GM23338 (cell line): ENCODE measurements at regions not wholly inside any gene's neighbourhood (a gene's known extent, or its start where the extent isn't known, plus 50 kb on each side); places are given as distances from the start of the nearest gene placed in this dataset.

Source experiments
- EZH2 ChIP-seq: fragments of 200-600 bp; sonication (generic); IDR thresholded peaks from one replicate; pipeline ENCODE4 v1.8.0; 2017; ENCODE audit warnings: antibody characterized with exemption, mild to moderate bottlenecking, low read depth; ENCODE audit not compliant: unreplicated experiment
- EZH2phosphoT487 ChIP-seq: fragments of 200-600 bp; sonication (generic); IDR thresholded peaks from one replicate; pipeline ENCODE4 v1.8.1; 2018; ENCODE audit warnings: antibody characterized with exemption; ENCODE audit not compliant: unreplicated experiment
- NANOG ChIP-seq: IDR thresholded peaks from 2 replicates; pipeline ENCODE4 v1.6.1; 2016; ENCODE audit warnings: antibody characterized with exemption, borderline replicate concordance
- REST ChIP-seq: IDR thresholded peaks from one replicate; pipeline ENCODE4 v1.6.1; 2018; ENCODE audit warnings: antibody characterized with exemption; ENCODE audit not compliant: unreplicated experiment
- STAT1 ChIP-seq: IDR thresholded peaks from one replicate; pipeline ENCODE4 v1.6.1; 2016; ENCODE audit warnings: antibody characterized with exemption; ENCODE audit not compliant: unreplicated experiment
- ZNF114 ChIP-seq: fragments of 250-450 bp; sonication (Bioruptor Pico); IDR thresholded peaks from 2 replicates; pipeline ENCODE4 v1.5.0; 2020; ENCODE audit warnings: mild to moderate bottlenecking, moderate library complexity
- ZNF462 ChIP-seq: fragments of 250-450 bp; sonication (Bioruptor Pico); IDR thresholded peaks from 2 replicates; pipeline ENCODE4 v1.5.0; 2020; ENCODE audit warnings: mild to moderate bottlenecking, moderate library complexity

- TF ChIP-seq ZNF462 (CRISPR knock-in tag) (no peak), NANOG (no peak), EZH2phosphoT487 (no peak), REST (no peak), EZH2 (no peak), STAT1 (no peak), ZNF114 (CRISPR knock-in tag) (no peak)
Measured at GRCh38 chr17:69947027-69947759, 127.8 kb upstream of the KCNJ16 start (continued).
